Right lobe of liver (tissue), 6 donors: ENCODE measurements at regions not wholly inside any gene's neighbourhood (a gene's known extent, or its start where the extent isn't known, plus 50 kb on each side); places are given as distances from the start of the nearest gene placed in this dataset.

Source experiments
- ATAC-seq, 4 donors: fragments of 200-7000 bp; cut with Tn5 transposase; one replicate each; pipeline ENCODE4 v1.9.1; 2020; ENCODE audit warnings: mild to moderate bottlenecking in 4 of 4, moderate library complexity in 4 of 4
- DNase-seq, 3 donors: peaks; one replicate each; pipeline ENCODE4 v3.0.0-alpha.2; 2020
- H3K27ac ChIP-seq, 3 donors: fragments of 200-600 bp; one replicate each; pipeline ENCODE4 v1.8.0; 2022
- H3K27me3 ChIP-seq, 2 donors: fragments of 200-600 bp; one replicate each; pipeline ENCODE4 v1.8.0; 2022
- H3K36me3 ChIP-seq, 4 donors: fragments of 200-600 bp; sonication (generic) in 1 of 4; one replicate each; pipeline versions ENCODE4 v1.5.1 to v1.8.0; 2017 to 2022; ENCODE audit warnings: control low read depth in 1 of 4
- H3K4me1 ChIP-seq, 4 donors: fragments of 200-600 bp; sonication (generic) in 1 of 4; one replicate each; pipeline versions ENCODE4 v1.5.1 to v1.8.0; 2017 to 2022; ENCODE audit warnings: control low read depth in 1 of 4
- H3K4me3 ChIP-seq, 3 donors: fragments of 200-600 bp; one replicate each; pipeline ENCODE4 v1.8.0; 2022
- H3K9me3 ChIP-seq, 4 donors: fragments of 200-600 bp; sonication (generic) in 1 of 4; one replicate each; pipeline versions ENCODE4 v1.5.1 to v1.8.0; 2017 to 2022; ENCODE audit warnings: control low read depth in 1 of 4
- POLR2A ChIP-seq: fragments of 450-650 bp; IDR thresholded peaks from one replicate; pipeline ENCODE4 v1.6.1; 2017; ENCODE audit warnings: antibody characterized with exemption, mild to moderate bottlenecking
- WGBS: methylation state at CpG from one replicate; pipeline ENCODE4 v1.1.6; 2018; ENCODE audit warnings: low coverage, low lambda C conversion rate; ENCODE audit not compliant: insufficient coverage; ENCODE audit errors: missing lambda C conversion rate; 5-methylcytosine and 5-hydroxymethylcytosine counted together
- intact Hi-C, 2 donors: fragments of 100-400 bp; cut with DNase I; formaldehyde crosslinking; loops; one replicate each; pipeline versions ENCODE4 v1.11.2 to v1.14.1; 2022
- TF ChIP-seq, protein P1 (sequence below), 4 donors: fragments of 200-600 bp in 3 of 4; fragments of 450-650 bp in 1 of 4; IDR thresholded peaks; one replicate each; pipeline versions ENCODE4 v1.5.1 to v1.8.0; 2016 to 2022; ENCODE audit warnings: antibody characterized with exemption in 4 of 4, mild to moderate bottlenecking in 2 of 4
- donor health status: DM: no; HTN: yes; CAD: no.
- donor health status: DM: no; HTN: no; CAD: no.
- donor health status: DM: no; HTN: no; CAD: no.
- donor health status: DM: no; HTN: yes; CAD: no.
- donor health status: DM: no; HTN: yes; CAD: no.

- 63% methylated on average over 3 of the region's 7 CpGs for WGBS
- no peak overlapping the region for H3K27ac ChIP-seq
- DNase-seq = no peak
Measured at GRCh38 chr6:21808045-21808470, 214.5 kb downstream of the SOX4 start.

DNA sequence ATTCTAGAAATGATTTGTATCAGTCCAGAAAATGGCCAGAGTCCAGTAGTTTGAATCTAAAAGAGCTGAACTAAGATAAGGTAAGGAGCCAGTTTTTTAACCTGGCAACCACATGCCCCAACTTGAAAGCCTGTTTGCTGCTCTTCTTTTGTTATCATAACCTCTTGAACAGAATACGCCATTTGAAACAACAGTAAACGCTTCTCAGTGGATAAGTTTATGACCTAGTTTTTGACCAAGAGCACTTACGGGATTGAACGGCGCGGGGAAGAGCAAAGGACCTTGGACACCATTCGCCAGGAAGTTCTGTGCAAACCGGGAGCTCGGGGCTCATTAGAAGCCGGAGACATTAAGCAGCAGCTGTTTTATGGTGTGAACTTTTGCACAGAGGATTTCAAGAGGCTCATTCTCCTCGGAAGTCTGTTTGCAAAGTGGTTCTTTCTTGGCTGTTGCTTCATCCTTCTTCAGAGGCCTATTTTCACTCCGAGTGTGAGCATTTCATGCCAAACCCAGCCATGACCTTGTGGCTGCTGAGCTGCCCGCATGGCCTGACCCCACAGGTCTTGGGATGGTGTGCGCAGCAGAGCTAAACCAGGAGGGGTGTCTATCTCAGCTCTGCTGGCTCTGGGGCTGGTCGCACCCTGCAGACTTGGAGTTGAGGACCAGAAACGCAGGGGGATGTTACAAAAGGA is 215.1 kb downstream of the SOX4 start:
- peak in 1 of 4 donors; percentile 22 for ATAC-seq
- Histone ChIP-seq H3K27me3 (no peaks in the 10 kb centered on the region), H3K4me3 (no peak overlapping the region), H3K4me1 (no peaks in the 10 kb centered on the region), H3K27ac (no peak overlapping the region), H3K36me3 (no peaks in the 10 kb centered on the region), H3K9me3 (no peaks in the 10 kb centered on the region)
- 56% methylated on average over 13 of the region's 16 CpGs for WGBS
- intact Hi-C loops = no loop called here
- TF ChIP-seq, protein P1, sequence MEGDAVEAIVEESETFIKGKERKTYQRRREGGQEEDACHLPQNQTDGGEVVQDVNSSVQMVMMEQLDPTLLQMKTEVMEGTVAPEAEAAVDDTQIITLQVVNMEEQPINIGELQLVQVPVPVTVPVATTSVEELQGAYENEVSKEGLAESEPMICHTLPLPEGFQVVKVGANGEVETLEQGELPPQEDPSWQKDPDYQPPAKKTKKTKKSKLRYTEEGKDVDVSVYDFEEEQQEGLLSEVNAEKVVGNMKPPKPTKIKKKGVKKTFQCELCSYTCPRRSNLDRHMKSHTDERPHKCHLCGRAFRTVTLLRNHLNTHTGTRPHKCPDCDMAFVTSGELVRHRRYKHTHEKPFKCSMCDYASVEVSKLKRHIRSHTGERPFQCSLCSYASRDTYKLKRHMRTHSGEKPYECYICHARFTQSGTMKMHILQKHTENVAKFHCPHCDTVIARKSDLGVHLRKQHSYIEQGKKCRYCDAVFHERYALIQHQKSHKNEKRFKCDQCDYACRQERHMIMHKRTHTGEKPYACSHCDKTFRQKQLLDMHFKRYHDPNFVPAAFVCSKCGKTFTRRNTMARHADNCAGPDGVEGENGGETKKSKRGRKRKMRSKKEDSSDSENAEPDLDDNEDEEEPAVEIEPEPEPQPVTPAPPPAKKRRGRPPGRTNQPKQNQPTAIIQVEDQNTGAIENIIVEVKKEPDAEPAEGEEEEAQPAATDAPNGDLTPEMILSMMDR (IDR thresholded peaks at IDR 0.05) = no peak
- no peak for TF ChIP-seq POLR2A
- DNase-seq = no peak

More at GRCh38 chr6:21808045-21808470, 214.5 kb downstream of the SOX4 start:
- Histone ChIP-seq H3K9me3 (no peaks in the 10 kb centered on the region), H3K4me1 (no peaks in the 10 kb centered on the region), H3K27me3 (no peaks in the 10 kb centered on the region), H3K4me3 (no peak overlapping the region), H3K36me3 (no peaks in the 10 kb centered on the region)
- ATAC-seq = no peak
- TF ChIP-seq, protein P1 (IDR thresholded peaks at IDR 0.05) = no peak
- no peak for TF ChIP-seq POLR2A
- intact Hi-C loops = no loop called here

DNA sequence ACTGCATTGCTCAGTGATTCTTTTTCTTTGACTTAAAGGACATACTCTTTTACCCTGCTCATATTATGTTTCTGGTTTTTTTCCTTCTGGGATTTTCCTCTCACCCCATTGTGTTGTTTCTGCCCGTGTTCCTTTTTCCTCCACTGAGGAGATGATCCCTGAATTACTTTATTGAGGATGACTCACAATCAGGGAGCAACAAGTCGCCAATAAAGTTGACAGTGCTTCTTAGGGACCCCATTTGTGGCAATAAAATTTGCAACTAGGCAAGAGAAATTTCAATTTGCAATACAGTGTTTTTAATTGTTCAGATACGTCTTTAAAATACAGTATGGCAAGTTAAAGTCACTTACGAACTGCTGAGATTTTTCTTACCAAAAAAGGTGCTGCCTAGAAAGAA is 217.9 kb downstream of the SOX4 start:
- 64% methylated on average over 4 of the region's 4 CpGs for WGBS
- H3K4me1 ChIP-seq = no peaks in the 10 kb centered on the region
- H3K27ac ChIP-seq = no peak overlapping the region
- no peak overlapping the region for H3K4me3 ChIP-seq
- H3K36me3 ChIP-seq = no peaks in the 10 kb centered on the region
- intact Hi-C loops = no loop called here
- H3K27me3 ChIP-seq = no peaks in the 10 kb centered on the region
- ATAC-seq (no peak), DNase-seq (no peak)
- TF ChIP-seq, protein P1 (IDR thresholded peaks at IDR 0.05) = no peak
- H3K9me3 ChIP-seq = no peaks in the 10 kb centered on the region

DNA sequence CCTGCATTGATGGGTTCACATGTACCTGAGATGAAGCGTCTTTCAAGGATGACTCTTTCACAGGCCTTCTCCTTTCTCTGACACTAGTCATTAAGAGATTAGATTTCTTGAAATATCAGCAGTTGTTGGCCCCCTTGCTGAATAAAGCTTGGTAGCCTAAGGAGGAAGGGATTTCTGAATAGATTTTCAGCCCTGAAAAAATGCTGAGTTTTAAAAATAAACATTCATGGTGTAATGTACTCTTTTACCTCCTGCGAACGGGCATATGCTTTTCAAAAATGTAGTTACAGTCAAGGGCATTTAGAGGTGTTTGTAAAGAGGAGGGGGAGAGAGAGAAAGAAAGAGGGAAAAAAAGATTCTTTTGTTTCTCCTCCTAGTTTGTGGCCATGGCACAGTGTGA is 222.7 kb downstream of the SOX4 start:
- DNase-seq = no peak
- Histone ChIP-seq H3K27ac (no peak overlapping the region), H3K27me3 (no peaks in the 10 kb centered on the region), H3K4me1 (no peaks in the 10 kb centered on the region), H3K36me3 (no peaks in the 10 kb centered on the region), H3K9me3 (no peaks in the 10 kb centered on the region), H3K4me3 (no peak overlapping the region)
- intact Hi-C loops = no loop called here
- WGBS = 80% methylated on average over 3 of the region's 3 CpGs
- ATAC-seq = no peak
- TF ChIP-seq POLR2A = no peak
- TF ChIP-seq, protein P1 (IDR thresholded peaks at IDR 0.05) = no peak
